WTC11 (cell line): ENCODE measurements at regions not wholly inside any gene's neighbourhood (a gene's known extent, or its start where the extent isn't known, plus 50 kb on each side); places are given as distances from the start of the nearest gene placed in this dataset.

Experiments
- ATAC-seq: fragments of 200-7000 bp; cut with Tn5 transposase; 2 replicates; pipeline ENCODE4 v1.10.0; 2021; ENCODE audit warnings: mild to moderate bottlenecking, moderate library complexity
- CTCF ChIA-PET: fragments of 300-600 bp; sonication (Branson Sonifier 250); formaldehyde crosslinking; loops from one replicate; lab custom pipeline; 2021; ENCODE audit warnings: antibody characterized with exemption; lab: Charles Lee
- POLR2A ChIA-PET: fragments of 350-600 bp; sonication (Branson Sonifier 250); formaldehyde crosslinking; loops from one replicate; lab custom pipeline; 2021; ENCODE audit warnings: antibody characterized with exemption; lab: Charles Lee
- DNase-seq: peaks from one replicate; pipeline ENCODE4 v3.0.0; 2021; ENCODE audit warnings: low spot score
- H3K27ac Mint-ChIP-seq: 2 replicates; pipeline ENCODE4 v1.8.0; 2021; ENCODE audit warnings: mixed read lengths
- H3K27me3 Mint-ChIP-seq: 2 replicates; pipeline ENCODE4 v1.8.0; 2021; ENCODE audit warnings: low read depth, mild to moderate bottlenecking, moderate library complexity, mixed read lengths
- H3K36me3 Mint-ChIP-seq: 2 replicates; pipeline ENCODE4 v1.8.0; 2021; ENCODE audit warnings: mixed read lengths
- H3K4me1 Mint-ChIP-seq: 2 replicates; pipeline ENCODE4 v1.8.0; 2022; ENCODE audit warnings: mixed read lengths
- H3K4me3 Mint-ChIP-seq: 2 replicates; pipeline ENCODE4 v1.8.0; 2021; ENCODE audit warnings: mild to moderate bottlenecking, moderate library complexity, mixed read lengths
- H3K9me3 Mint-ChIP-seq: 2 replicates; pipeline ENCODE4 v1.8.0; 2021; ENCODE audit warnings: mixed read lengths
- AFF4 ChIP-seq: sonication (generic); formaldehyde crosslinking; IDR thresholded peaks from 2 replicates; pipeline ENCODE4 v1.8.1; 2023; ENCODE audit warnings: mild to moderate bottlenecking, missing genetic modification reagents, borderline replicate concordance
- ATF6 ChIP-seq: sonication (generic); formaldehyde crosslinking; IDR thresholded peaks from 2 replicates; pipeline ENCODE4 v1.8.1; 2023; ENCODE audit warnings: mild to moderate bottlenecking, missing genetic modification reagents
- CDX4 ChIP-seq: fragments of 250-450 bp; sonication (Bioruptor Pico); IDR thresholded peaks from 2 replicates; pipeline ENCODE4 v1.9.0; 2021; ENCODE audit warnings: moderate library complexity, mild to moderate bottlenecking, inconsistent platforms, borderline replicate concordance
- ELF4 ChIP-seq: sonication (generic); formaldehyde crosslinking; IDR thresholded peaks from 2 replicates; pipeline ENCODE4 v1.8.1; 2022; ENCODE audit warnings: low read depth, mild to moderate bottlenecking, moderate library complexity, missing genetic modification reagents
- FOXK1 ChIP-seq: sonication (generic); formaldehyde crosslinking; IDR thresholded peaks from 2 replicates; pipeline ENCODE4 v1.8.0; 2022; ENCODE audit warnings: mild to moderate bottlenecking, moderate library complexity, missing genetic modification reagents
- FOXP1 ChIP-seq: sonication (generic); formaldehyde crosslinking; IDR thresholded peaks from 2 replicates; pipeline ENCODE4 v1.8.0; 2022; ENCODE audit warnings: missing genetic modification reagents, mild to moderate bottlenecking, moderate library complexity, borderline replicate concordance
- FOXP4 ChIP-seq: sonication (generic); formaldehyde crosslinking; IDR thresholded peaks from 2 replicates; pipeline ENCODE4 v1.8.0; 2022; ENCODE audit warnings: mild to moderate bottlenecking, missing genetic modification reagents
- HMGXB4 ChIP-seq: sonication (generic); formaldehyde crosslinking; IDR thresholded peaks from 2 replicates; pipeline ENCODE4 v1.8.1; 2023; ENCODE audit warnings: mild to moderate bottlenecking, moderate library complexity, missing genetic modification reagents
- IRF1 ChIP-seq: sonication (generic); formaldehyde crosslinking; IDR thresholded peaks from 2 replicates; pipeline ENCODE4 v1.8.0; 2023; ENCODE audit warnings: missing genetic modification reagents
- JAZF1 ChIP-seq: fragments of 250-450 bp; sonication (Bioruptor Pico); IDR thresholded peaks from 2 replicates; pipeline ENCODE4 v1.9.0; 2021; ENCODE audit warnings: moderate library complexity, mild to moderate bottlenecking, inconsistent platforms
- MAX ChIP-seq: sonication (generic); formaldehyde crosslinking; IDR thresholded peaks from 2 replicates; pipeline ENCODE4 v1.8.0; 2022; ENCODE audit warnings: mild to moderate bottlenecking, missing genetic modification reagents
- MYBL2 ChIP-seq: sonication (generic); formaldehyde crosslinking; IDR thresholded peaks from 2 replicates; pipeline ENCODE4 v1.8.1; 2023; ENCODE audit warnings: mild to moderate bottlenecking, moderate library complexity, missing genetic modification reagents
- NFE2L1 ChIP-seq: sonication (generic); formaldehyde crosslinking; IDR thresholded peaks from 2 replicates; pipeline ENCODE4 v1.8.1; 2023; ENCODE audit warnings: missing genetic modification reagents
- NR1H2 ChIP-seq: sonication (generic); formaldehyde crosslinking; IDR thresholded peaks from 2 replicates; pipeline ENCODE4 v1.9.0; 2021; ENCODE audit warnings: mild to moderate bottlenecking, moderate library complexity, missing genetic modification reagents
- TEAD1 ChIP-seq: sonication (generic); formaldehyde crosslinking; IDR thresholded peaks from 2 replicates; pipeline ENCODE4 v1.8.0; 2022; ENCODE audit warnings: mild to moderate bottlenecking, missing genetic modification reagents
- ZNF121 ChIP-seq: sonication (generic); formaldehyde crosslinking; IDR thresholded peaks from 2 replicates; pipeline ENCODE4 v1.8.0; 2023; ENCODE audit warnings: missing genetic modification reagents
- ZNF263 ChIP-seq: sonication (generic); formaldehyde crosslinking; IDR thresholded peaks from 2 replicates; pipeline ENCODE4 v1.8.1; 2022; ENCODE audit warnings: low read depth, mild to moderate bottlenecking, moderate library complexity, missing genetic modification reagents
- ZNF425 ChIP-seq: fragments of 250-450 bp; sonication (Bioruptor Pico); conservative IDR thresholded peaks from 2 replicates; pipeline ENCODE4 v1.9.0; 2021; ENCODE audit warnings: mild to moderate bottlenecking
- ZSCAN18 ChIP-seq: fragments of 250-450 bp; sonication (Bioruptor Pico); IDR thresholded peaks from 2 replicates; pipeline ENCODE4 v2.1.2; 2022; ENCODE audit warnings: mild to moderate bottlenecking, moderate library complexity

GRCh38 chr14:62253911-62254310, 491.7 kb downstream of the SNAPC1 start:
- no peak overlapping the region for H3K4me3 Mint-ChIP-seq
- no peaks in the 10 kb centered on the region for H3K36me3 Mint-ChIP-seq
- ATAC-seq (no peak), DNase-seq (no peak)
- H3K27me3 Mint-ChIP-seq, result no peaks in the 10 kb centered on the region
- POLR2A ChIA-PET, result no interaction called here
- no peaks in the 10 kb centered on the region for H3K9me3 Mint-ChIP-seq
- CTCF ChIA-PET, result interaction anchor here (0.7 kb wide), 1 partner anchor 442 kb away, joined by 3 read pairs; no protein-coding TSS in a partner anchor
- no peak for TF ChIP-seq FOXK1 (CRISPR knock-in tag)
- TF ChIP-seq ZNF263 (CRISPR knock-in tag), result no peak
- TF ChIP-seq NR1H2 (CRISPR knock-in tag), result no peak
- no peak for TF ChIP-seq ZNF121 (CRISPR knock-in tag)
- TF ChIP-seq ELF4 (CRISPR knock-in tag), result no peak
- no peak for TF ChIP-seq IRF1 (CRISPR knock-in tag)
- no peak for TF ChIP-seq FOXP1
- TF ChIP-seq TEAD1, result no peak
- H3K4me1 Mint-ChIP-seq, result no peaks in the 10 kb centered on the region
- H3K27ac Mint-ChIP-seq, result no peak overlapping the region

GRCh38 chr14:62269204-62269603, 507.0 kb downstream of the SNAPC1 start:
- DNase-seq (no peak), ATAC-seq (no peak)
- H3K27ac Mint-ChIP-seq, result no peak overlapping the region
- no peaks in the 10 kb centered on the region for H3K36me3 Mint-ChIP-seq
- peaks cover 3% of the 10 kb centered on the region; the same call in 1 of the 2 replicates for H3K9me3 Mint-ChIP-seq
- H3K4me3 Mint-ChIP-seq, result no peak overlapping the region
- CTCF ChIA-PET, result no interaction called here
- no peaks in the 10 kb centered on the region for H3K27me3 Mint-ChIP-seq
- POLR2A ChIA-PET, result no interaction called here
- H3K4me1 Mint-ChIP-seq, result no peaks in the 10 kb centered on the region
- TF ChIP-seq NFE2L1 (no peak), ZNF425 (no peak), CDX4 (CRISPR knock-in tag) (no peak), ATF6 (CRISPR knock-in tag) (no peak), FOXP4 (CRISPR knock-in tag) (no peak), HMGXB4 (CRISPR knock-in tag) (no peak), JAZF1 (CRISPR knock-in tag) (no peak), NR1H2 (CRISPR knock-in tag) (no peak), AFF4 (CRISPR knock-in tag) (no peak), MYBL2 (CRISPR knock-in tag) (no peak), ZSCAN18 (CRISPR knock-in tag) (no peak), MAX (CRISPR knock-in tag) (no peak)
